HL-60 (cell line): ENCODE measurements at regions not wholly inside any gene's neighbourhood (a gene's known extent, or its start where the extent isn't known, plus 50 kb on each side); places are given as distances from the start of the nearest gene placed in this dataset.

ENCODE experiments used
- DNase-seq, 2 experiments: peaks; one replicate each; pipeline ENCODE4 v3.0.0-alpha.2; 2010 to 2020; ENCODE audit warnings: low read depth in 1 of 2, low spot score in 1 of 2
- H3K27ac ChIP-seq: fragments of 250-450 bp; sonication (Bioruptor Pico); replicated peaks from 2 replicates; pipeline ENCODE4 v1.5.1; 2020; ENCODE audit warnings: mild to moderate bottlenecking, moderate library complexity
- H3K27me3 ChIP-seq: fragments of 250-450 bp; sonication (Bioruptor Pico); 2 replicates; pipeline ENCODE4 v1.5.1; 2021; ENCODE audit warnings: mild to moderate bottlenecking, moderate library complexity; ENCODE audit not compliant: insufficient read depth, poor library complexity, severe bottlenecking
- H3K4me3 ChIP-seq: replicated peaks from 2 replicates; pipeline ENCODE4 v1.5.1; 2011; ENCODE audit warnings: mild to moderate bottlenecking, control low read depth, low read length; ENCODE audit not compliant: insufficient read depth
- GABPA ChIP-seq: IDR thresholded peaks from 2 replicates; pipeline ENCODE4 v1.6.1; 2012; ENCODE audit warnings: low read depth
- POLR2AphosphoS5 ChIP-seq: IDR thresholded peaks from 2 replicates; pipeline ENCODE4 v1.6.1; 2012; ENCODE audit warnings: low read depth
- SPI1 ChIP-seq: IDR thresholded peaks from 2 replicates; pipeline ENCODE4 v1.6.1; 2012; ENCODE audit warnings: low read depth, mild to moderate bottlenecking, borderline replicate concordance
- TF ChIP-seq, protein P1 (sequence below): IDR thresholded peaks from 2 replicates; pipeline ENCODE4 v1.6.1; 2012; ENCODE audit warnings: low read depth; ENCODE audit not compliant: insufficient replicate concordance
- TF ChIP-seq, protein P2 (sequence below): IDR thresholded peaks from one replicate; pipeline ENCODE4 v1.5.1; 2011; ENCODE audit warnings: low read length, control low read depth, inconsistent platforms; ENCODE audit not compliant: insufficient read depth

- no peak for DNase-seq
- H3K27me3 ChIP-seq: peaks cover 5% of the 10 kb centered on the region
- TF ChIP-seq, protein P1, sequence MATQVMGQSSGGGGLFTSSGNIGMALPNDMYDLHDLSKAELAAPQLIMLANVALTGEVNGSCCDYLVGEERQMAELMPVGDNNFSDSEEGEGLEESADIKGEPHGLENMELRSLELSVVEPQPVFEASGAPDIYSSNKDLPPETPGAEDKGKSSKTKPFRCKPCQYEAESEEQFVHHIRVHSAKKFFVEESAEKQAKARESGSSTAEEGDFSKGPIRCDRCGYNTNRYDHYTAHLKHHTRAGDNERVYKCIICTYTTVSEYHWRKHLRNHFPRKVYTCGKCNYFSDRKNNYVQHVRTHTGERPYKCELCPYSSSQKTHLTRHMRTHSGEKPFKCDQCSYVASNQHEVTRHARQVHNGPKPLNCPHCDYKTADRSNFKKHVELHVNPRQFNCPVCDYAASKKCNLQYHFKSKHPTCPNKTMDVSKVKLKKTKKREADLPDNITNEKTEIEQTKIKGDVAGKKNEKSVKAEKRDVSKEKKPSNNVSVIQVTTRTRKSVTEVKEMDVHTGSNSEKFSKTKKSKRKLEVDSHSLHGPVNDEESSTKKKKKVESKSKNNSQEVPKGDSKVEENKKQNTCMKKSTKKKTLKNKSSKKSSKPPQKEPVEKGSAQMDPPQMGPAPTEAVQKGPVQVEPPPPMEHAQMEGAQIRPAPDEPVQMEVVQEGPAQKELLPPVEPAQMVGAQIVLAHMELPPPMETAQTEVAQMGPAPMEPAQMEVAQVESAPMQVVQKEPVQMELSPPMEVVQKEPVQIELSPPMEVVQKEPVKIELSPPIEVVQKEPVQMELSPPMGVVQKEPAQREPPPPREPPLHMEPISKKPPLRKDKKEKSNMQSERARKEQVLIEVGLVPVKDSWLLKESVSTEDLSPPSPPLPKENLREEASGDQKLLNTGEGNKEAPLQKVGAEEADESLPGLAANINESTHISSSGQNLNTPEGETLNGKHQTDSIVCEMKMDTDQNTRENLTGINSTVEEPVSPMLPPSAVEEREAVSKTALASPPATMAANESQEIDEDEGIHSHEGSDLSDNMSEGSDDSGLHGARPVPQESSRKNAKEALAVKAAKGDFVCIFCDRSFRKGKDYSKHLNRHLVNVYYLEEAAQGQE: no peak
- no peak for TF ChIP-seq POLR2AphosphoS5
- no peak for TF ChIP-seq SPI1
- no peak for TF ChIP-seq GABPA
- TF ChIP-seq, protein P2, sequence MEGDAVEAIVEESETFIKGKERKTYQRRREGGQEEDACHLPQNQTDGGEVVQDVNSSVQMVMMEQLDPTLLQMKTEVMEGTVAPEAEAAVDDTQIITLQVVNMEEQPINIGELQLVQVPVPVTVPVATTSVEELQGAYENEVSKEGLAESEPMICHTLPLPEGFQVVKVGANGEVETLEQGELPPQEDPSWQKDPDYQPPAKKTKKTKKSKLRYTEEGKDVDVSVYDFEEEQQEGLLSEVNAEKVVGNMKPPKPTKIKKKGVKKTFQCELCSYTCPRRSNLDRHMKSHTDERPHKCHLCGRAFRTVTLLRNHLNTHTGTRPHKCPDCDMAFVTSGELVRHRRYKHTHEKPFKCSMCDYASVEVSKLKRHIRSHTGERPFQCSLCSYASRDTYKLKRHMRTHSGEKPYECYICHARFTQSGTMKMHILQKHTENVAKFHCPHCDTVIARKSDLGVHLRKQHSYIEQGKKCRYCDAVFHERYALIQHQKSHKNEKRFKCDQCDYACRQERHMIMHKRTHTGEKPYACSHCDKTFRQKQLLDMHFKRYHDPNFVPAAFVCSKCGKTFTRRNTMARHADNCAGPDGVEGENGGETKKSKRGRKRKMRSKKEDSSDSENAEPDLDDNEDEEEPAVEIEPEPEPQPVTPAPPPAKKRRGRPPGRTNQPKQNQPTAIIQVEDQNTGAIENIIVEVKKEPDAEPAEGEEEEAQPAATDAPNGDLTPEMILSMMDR: no peak
- H3K27ac ChIP-seq: no peak overlapping the region
- H3K4me3 ChIP-seq: no peak overlapping the region
These were observed 284.3 kb downstream of the FOXO1 start for GRCh38 chr13:40381935-40382764.

DNA sequence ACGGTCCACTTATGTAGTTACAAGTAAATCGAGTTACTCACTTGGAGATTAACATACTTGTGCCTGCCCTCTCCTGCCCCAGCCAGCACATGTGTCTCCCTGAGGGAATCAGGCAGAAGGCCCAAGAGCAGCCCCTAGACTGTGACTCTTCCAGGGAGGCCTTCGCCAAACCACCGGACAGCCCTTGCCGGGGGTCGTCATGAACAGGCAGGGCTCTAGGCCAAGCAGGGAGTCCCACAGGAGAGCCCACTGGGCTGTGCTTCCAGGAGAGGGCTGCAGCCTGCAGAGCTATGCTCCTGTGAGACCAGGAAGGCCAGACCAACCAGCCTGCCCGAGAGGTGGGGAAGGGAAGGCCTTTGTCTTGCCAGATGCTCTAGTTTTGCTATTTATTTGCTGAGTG, 283.3 kb downstream of the FOXO1 start:
- no peak overlapping the region for H3K27ac ChIP-seq
- peaks cover 9% of the 10 kb centered on the region for H3K27me3 ChIP-seq
- TF ChIP-seq SPI1: no peak
- TF ChIP-seq, protein P1: no peak
- no peak for TF ChIP-seq POLR2AphosphoS5
- TF ChIP-seq GABPA: no peak
- TF ChIP-seq, protein P2: no peak
- no peak overlapping the region for H3K4me3 ChIP-seq
- DNase-seq: no peak

DNA sequence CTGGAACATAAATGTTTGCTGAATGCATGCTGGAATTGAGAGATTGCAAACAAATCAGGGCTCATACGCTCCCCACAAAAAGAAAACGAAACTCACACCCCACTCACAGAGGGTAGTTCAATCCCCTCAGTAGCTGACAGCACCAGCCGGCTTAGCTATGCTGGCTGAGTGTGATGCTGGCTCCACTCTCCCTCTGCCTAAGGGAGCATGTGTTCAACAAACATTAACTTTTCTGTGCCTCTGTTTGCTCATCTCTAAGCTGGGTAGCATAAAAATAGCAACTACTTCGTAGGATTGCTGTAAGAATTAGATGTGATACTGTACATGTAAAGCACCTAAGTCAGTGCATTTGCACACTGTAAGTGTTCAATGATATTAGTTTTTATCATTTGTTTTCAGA, 282.6 kb downstream of the FOXO1 start:
- DNase-seq: no peak
- H3K4me3 ChIP-seq: no peak overlapping the region
- peaks cover 9% of the 10 kb centered on the region for H3K27me3 ChIP-seq
- H3K27ac ChIP-seq: no peak overlapping the region
- TF ChIP-seq POLR2AphosphoS5 (no peak), SPI1 (no peak), GABPA (no peak)
- TF ChIP-seq, protein P1: no peak
- TF ChIP-seq, protein P2: no peak
